Endothelial cell (in vitro differentiated cells): ENCODE measurements at regions not wholly inside any gene's neighbourhood (a gene's known extent, or its start where the extent isn't known, plus 50 kb on each side); places are given as distances from the start of the nearest gene placed in this dataset.
A peak's percentile ranks its signal among the peaks of the same experiment; 100 is the strongest.
"Not testable (repeated sequence)": the region's sequence is repeated elsewhere in the genome, so short reads cannot be mapped to it uniquely, and the experiment has no call there.

ENCODE experiments used
- DNase-seq: peaks from one replicate; pipeline ENCODE4 v3.0.0; 2021; ENCODE audit warnings: low spot score
- H3K27ac Mint-ChIP-seq: one replicate; pipeline ENCODE4 v1.8.0; 2021; ENCODE audit warnings: mixed read lengths, inconsistent platforms; ENCODE audit not compliant: unreplicated experiment
- H3K27me3 Mint-ChIP-seq: one replicate; pipeline ENCODE4 v1.8.0; 2021; ENCODE audit warnings: mild to moderate bottlenecking, moderate library complexity, mixed read lengths, inconsistent platforms; ENCODE audit not compliant: unreplicated experiment
- H3K36me3 Mint-ChIP-seq: one replicate; pipeline ENCODE4 v1.8.0; 2021; ENCODE audit warnings: mild to moderate bottlenecking, low read depth, mixed read lengths, inconsistent platforms; ENCODE audit not compliant: unreplicated experiment
- H3K4me1 Mint-ChIP-seq: one replicate; pipeline ENCODE4 v1.8.0; 2021; ENCODE audit warnings: mild to moderate bottlenecking, mixed read lengths, inconsistent platforms; ENCODE audit not compliant: unreplicated experiment
- H3K4me3 Mint-ChIP-seq: one replicate; pipeline ENCODE4 v1.8.0; 2021; ENCODE audit warnings: mild to moderate bottlenecking, mixed read lengths, inconsistent platforms; ENCODE audit not compliant: unreplicated experiment
- H3K9me3 Mint-ChIP-seq: one replicate; pipeline ENCODE4 v1.8.0; 2021; ENCODE audit warnings: mixed read lengths, inconsistent platforms; ENCODE audit not compliant: unreplicated experiment
- TF ChIP-seq, protein P1 (sequence below): fragments of 200-600 bp; sonication (generic); IDR thresholded peaks from one replicate; pipeline ENCODE4 v1.5.0; 2021; ENCODE audit warnings: antibody characterized with exemption; ENCODE audit not compliant: unreplicated experiment

GRCh38 chr4:149910604-149911350 lies 95.1 kb upstream of the IQCM start:
- Mint-ChIP-seq H3K4me1 (peaks cover 9% of the 10 kb centered on the region), H3K27ac (no peak overlapping the region), H3K27me3 (no peaks in the 10 kb centered on the region), H3K36me3 (no peaks in the 10 kb centered on the region), H3K4me3 (no peak overlapping the region), H3K9me3 (no peaks in the 10 kb centered on the region)
- DNase-seq, result no peak
- TF ChIP-seq, protein P1, sequence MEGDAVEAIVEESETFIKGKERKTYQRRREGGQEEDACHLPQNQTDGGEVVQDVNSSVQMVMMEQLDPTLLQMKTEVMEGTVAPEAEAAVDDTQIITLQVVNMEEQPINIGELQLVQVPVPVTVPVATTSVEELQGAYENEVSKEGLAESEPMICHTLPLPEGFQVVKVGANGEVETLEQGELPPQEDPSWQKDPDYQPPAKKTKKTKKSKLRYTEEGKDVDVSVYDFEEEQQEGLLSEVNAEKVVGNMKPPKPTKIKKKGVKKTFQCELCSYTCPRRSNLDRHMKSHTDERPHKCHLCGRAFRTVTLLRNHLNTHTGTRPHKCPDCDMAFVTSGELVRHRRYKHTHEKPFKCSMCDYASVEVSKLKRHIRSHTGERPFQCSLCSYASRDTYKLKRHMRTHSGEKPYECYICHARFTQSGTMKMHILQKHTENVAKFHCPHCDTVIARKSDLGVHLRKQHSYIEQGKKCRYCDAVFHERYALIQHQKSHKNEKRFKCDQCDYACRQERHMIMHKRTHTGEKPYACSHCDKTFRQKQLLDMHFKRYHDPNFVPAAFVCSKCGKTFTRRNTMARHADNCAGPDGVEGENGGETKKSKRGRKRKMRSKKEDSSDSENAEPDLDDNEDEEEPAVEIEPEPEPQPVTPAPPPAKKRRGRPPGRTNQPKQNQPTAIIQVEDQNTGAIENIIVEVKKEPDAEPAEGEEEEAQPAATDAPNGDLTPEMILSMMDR, result no peak

- Mint-ChIP-seq H3K4me3 (no peak overlapping the region), H3K9me3 (no peaks in the 10 kb centered on the region), H3K27ac (no peak overlapping the region), H3K4me1 (peaks cover 9% of the 10 kb centered on the region), H3K27me3 (no peaks in the 10 kb centered on the region), H3K36me3 (no peaks in the 10 kb centered on the region)
- TF ChIP-seq, protein P1, result no peak
- DNase-seq, result no peak
These were observed 95.7 kb upstream of the IQCM start for GRCh38 chr4:149911354-149911753.

DNA sequence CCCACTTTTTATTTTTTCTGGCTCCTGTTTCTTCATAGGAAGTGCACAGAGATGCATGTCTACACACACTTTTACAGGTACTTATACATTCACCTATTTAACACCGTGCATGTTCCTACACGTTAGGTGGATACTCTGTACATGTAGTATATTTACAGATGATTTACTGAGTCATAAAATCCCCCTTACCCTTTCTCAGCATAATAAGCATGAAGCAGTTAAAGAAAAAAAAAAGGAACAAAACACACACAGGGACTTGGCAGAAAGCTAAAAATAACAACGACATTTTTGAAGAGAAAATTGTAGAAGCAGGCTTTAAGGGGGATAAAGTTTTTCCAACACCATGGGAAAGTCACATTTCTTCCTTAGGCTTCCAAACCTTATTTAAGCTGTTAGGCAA lies 96.4 kb upstream of the IQCM start:
- TF ChIP-seq, protein P1, result no peak
- Mint-ChIP-seq H3K27ac (no peak overlapping the region), H3K9me3 (no peaks in the 10 kb centered on the region), H3K27me3 (no peaks in the 10 kb centered on the region), H3K4me3 (no peak overlapping the region), H3K36me3 (no peaks in the 10 kb centered on the region), H3K4me1 (peaks cover 9% of the 10 kb centered on the region)
- DNase-seq, result no peak

DNA sequence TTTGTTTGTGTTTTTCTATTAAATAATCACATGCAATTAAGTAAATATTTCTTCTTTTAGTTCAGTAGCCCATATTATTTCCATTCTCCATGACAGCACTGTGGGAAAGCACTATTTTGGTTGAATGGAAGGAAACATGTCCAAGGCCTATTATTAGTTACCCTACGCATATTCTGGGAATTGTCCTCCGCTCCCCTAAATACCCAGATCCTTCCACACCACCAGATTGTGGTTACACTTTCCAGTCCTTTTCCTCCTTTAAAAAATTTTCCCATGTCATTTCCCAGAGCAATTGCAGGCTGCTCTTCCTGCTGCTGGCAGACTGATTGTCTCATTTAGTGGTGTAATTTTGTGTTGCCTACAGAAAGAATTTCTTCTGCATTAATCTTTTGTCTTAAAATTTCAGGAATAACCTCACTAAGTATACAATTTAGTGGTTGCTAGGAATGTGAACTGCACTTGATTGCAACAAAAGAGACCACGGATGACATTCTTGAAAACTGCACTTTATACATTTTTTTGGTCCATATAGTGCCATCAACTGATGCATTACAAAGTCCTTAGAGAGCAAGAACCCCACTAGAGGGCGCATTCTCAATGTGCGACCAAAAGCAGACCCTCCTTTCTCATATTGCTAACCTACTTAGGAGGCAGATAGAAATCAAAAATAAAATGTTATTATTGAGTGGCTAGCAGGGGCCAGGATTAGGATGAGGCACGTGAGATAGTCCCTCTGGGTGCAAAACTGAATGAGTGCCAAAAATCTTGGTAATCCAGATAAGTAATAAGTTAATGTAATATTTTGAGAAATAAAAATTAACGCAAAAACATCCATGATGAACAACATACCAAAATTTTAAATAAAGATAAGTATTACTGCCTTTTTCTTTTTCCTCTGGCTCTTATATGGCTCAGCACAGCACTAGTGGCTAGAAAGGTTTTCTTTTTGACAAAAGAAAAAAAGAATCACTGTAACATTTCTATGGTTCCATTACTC lies 98.8 kb upstream of the IQCM start:
- Mint-ChIP-seq H3K4me3 (no peak overlapping the region), H3K36me3 (no peaks in the 10 kb centered on the region), H3K4me1 (peaks cover 9% of the 10 kb centered on the region), H3K9me3 (no peaks in the 10 kb centered on the region), H3K27me3 (no peaks in the 10 kb centered on the region), H3K27ac (no peak overlapping the region)
- TF ChIP-seq, protein P1, result peak; percentile 80
- peak; percentile 73 for DNase-seq

DNA sequence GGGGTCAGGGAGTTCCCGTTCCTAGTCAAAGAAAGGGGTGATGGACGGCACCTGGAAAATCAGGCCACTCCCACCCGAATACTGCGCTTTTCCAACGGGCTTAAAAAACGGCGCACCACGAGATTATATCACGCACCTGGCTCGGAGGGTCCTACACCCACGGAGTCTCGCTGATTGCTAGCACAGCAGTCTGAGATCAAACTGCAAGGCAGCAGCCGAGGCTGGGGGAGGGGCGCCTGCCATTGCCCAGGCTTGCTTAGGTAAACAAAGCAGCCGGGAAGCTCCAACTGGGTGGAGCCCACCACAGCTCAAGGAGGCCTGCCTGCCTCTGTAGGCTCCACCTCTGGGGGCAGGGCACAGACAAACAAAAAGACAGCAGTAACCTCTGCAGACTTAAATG lies 100.1 kb upstream of the IQCM start:
- H3K4me3 Mint-ChIP-seq, H3K27ac Mint-ChIP-seq, DNase-seq: not testable (repeated sequence)

More for the DNA sequence above, 100.1 kb upstream of the IQCM start:
- not testable (repeated sequence) for H3K27me3 Mint-ChIP-seq, H3K36me3 Mint-ChIP-seq, H3K4me1 Mint-ChIP-seq, H3K9me3 Mint-ChIP-seq
